RPMI7951 (cell line): ENCODE measurements at regions not wholly inside any gene's neighbourhood (a gene's known extent, or its start where the extent isn't known, plus 50 kb on each side); places are given as distances from the start of the nearest gene placed in this dataset.

Source experiments
- DNase-seq: peaks from one replicate; pipeline ENCODE4 v3.0.0-alpha.2; 2012; ENCODE audit warnings: low read depth

DNA sequence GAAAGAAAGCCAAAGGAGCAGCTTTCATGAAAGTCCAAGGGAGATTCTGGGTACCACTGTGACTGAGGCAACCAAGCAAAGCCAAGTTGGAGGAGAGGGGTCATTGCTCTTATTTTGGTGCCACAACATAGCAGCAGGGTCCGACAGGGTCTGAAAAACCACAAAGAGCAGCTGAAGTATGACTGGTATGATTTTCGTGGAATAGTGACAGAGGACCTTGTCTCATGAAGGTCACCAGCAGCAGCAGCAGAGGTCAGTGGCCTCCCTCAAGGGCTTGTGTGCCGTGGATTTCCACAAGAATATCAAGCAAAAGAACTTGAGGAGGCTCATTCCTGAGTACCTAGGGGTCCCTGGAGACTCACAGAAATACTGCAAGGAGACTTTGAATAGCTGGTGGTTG, 160.9 kb upstream of the SYT6 start:
- DNase-seq = no peak

DNA sequence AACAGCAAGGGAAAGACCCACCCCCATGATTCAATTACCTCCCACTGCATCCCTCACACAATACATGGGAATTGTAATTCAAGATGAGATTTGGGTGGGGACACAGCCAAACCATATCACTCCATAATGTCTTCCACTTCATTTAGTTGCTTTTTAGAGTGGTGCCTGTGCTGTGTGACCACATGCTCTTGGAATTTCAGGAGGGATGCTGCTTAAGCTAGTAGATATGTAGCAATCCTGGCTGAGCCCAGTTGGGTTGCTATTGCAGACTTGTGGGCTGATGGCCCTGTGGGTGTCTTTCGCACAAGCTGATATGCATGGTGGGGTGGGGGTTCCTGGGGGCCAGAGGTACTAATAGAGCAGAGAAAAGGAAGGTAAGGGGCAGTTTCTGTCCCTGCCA, 160.4 kb upstream of the SYT6 start:
- no peak for DNase-seq

DNA sequence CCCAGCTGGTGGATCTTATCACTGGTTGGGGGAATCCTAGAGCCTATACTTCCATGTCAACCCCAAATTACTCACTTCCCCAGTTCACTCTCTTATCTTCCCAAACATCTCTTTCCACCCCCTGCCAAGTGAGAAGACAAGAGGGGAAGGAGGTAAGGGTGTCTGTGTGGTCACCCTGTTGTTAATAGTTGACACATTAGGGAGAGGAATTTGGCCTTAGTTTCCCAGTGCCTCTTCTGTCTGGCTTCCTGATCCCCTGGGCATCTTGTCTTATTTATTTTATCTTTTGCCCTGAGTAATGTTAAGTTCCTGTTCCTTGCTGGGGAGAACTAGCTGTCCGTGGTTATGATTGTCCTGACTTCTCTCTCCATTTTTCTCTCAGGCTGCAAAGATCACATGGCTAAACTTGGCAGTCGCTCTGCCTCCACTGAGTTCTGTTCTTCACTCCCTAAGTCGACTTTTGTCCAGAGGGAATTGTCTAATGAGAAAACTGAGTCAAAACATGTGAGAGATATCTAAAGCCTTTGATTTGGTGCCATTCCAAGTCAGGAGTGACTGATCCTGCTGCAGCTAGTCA, 157.1 kb upstream of the SYT6 start:
- peak; percentile 32 for DNase-seq

DNA sequence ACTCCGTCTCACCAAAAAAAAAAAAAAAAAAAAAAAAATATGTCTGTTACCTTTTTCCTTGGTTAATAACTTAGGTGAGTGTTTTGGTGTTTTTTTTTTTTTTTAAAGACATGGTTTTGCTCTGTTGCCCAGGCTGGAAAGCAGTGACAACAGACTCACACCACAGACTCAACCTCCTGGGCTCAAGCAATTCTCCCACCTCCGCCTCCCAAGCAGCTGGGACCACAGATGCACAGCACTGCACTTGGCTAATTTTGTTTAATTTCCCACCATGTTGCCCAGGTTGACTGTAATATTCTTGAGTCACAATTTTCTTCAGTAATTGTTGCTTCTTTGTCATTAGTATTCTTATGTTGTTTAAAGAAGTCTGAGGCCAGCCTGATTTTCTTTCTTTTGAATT, 149.2 kb upstream of the SYT6 start:
- DNase-seq = no peak

DNA sequence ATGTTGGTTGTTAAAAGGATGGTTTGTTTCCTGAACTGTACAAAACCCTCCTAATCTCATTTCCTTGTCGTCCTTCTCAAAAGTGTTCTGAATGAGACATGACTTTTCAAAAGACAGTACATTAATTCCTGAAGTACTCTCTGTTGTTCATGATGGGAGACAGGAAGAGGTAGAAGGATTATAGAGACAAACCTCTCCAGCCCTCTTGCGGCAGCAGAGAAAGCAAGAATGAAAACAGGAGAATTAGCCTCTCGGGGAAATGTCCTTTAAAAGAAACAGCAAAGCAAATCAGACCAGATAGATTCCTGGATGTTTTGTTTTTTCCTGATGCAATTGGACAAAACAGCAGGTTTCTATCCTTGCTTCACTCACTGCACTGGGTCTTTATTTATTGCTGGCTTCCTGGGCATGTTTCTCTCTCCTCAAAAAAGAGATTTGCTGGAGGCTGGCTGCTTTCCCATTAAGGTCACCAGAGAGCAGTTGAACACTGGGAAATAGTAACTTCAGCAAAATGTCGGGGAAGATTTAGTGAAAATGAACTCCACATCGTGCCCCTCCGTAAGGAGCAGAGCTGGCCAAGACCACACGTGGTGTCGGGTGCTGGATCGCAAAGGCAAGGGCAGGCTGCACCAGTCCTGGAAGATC, 145.8 kb upstream of the SYT6 start:
- no peak for DNase-seq

DNA sequence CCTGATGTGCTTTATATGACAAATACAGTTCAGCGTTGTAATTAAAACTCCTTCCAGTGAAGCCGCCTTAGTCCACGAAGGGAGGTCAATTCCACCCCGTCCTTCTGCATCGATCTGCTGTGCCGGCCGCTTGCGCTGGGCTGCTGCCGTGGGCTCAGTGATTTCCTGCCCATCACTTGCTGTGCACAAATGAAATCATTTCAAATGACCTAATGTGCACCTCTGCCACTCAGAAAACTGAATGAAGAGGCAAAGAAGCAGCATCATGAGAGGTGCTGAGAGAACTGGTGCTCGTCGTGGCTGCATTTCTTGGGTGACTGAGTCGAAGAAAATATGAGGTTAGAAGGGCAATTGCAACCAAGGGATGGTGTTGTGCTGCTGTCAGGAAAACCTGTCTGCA, 144.3 kb upstream of the SYT6 start:
- DNase-seq = no peak

DNA sequence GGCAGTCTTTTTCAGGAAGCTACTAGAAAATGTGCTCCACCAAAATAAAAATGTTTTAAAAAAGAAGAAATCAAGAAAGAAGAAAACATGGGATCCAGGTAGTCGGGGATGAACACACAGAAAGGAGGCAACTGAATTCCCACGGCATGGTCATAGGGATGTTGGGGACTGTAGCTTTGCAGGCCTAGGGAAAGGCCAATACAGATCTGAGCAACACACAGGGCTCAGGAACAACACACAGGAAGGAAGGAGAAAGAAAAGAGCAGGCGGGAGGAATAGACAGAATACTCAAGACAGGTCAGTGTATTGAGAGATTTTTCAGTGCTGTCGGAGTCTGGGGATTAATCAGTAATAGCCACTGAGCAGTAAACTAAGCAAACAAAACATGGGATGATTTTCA, 142.7 kb upstream of the SYT6 start:
- no peak for DNase-seq

DNA sequence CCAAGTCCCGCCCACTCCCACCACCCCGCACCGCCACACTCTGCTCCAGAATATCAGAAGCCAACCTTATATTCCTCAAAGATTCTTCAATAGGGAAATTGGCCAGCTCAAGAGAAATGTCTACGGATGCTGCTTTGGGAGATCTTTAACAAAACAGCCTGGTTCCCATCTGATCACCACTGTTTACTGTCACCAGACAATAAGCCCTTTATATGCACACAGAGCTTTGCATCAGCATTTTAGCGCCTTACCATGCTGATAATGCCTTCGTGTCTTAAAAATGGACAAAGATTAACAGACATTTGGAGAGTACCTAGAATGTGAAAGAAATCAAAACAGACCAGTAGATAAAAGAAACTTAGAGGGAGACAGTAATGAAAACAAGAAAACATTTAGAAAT, 141.7 kb upstream of the SYT6 start:
- DNase-seq = no peak

DNA sequence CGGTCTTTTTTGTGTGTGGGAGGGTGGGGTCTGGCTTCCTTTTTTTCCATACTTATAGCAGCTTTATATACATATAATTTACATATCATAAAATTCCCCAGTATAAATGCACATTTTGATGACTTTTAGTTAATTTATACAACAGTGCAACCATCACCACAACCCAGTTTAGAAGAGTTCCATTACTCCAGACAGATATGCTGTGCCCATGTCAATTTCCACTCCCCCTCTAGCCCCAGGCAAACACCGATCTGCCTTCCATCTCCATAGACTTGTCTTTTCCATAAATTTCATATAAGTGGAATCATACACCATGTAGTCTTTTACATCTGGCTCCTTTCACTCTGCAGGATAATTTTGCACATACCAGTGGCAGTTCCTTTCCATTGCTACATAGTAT, 139.2 kb upstream of the SYT6 start:
- no peak for DNase-seq

DNA sequence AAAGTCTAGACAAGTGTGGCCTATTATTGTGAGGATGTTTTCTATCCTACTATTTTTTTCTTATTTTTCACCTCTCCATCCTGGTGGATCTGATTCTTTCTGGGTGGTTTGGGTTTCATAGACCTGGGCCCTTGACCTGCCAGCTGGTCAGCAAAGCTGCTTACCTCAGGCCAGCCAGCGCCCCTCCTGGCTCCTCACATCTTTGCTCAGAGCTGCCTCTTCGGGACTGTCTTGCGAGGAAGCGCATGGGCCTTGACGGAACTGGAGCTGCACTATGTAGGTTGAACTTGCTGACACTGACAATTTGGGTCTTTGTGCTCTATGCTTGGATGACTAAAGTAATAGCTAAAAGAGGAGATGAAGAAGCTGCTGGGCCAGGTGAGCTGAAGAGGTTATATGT, 138.5 kb upstream of the SYT6 start:
- no peak for DNase-seq

DNA sequence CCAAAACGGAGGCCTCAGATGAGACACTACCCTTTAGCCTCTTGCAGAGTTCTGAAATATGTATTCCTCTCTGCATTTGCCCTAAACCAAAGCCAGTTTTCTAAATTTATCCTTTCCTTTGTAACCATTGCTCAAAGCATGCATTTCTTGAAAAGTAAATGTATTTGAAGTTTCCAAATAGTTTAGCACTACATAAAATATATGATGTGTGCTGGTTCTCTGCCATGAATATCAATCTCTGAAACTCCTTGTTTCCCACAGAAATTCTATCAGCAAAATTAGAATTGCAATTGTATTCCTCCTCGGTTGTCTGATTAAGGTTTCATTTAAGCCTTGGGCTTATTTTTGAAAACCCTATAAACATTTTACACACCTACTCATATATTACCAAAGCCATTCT, 137.1 kb upstream of the SYT6 start:
- no peak for DNase-seq

DNA sequence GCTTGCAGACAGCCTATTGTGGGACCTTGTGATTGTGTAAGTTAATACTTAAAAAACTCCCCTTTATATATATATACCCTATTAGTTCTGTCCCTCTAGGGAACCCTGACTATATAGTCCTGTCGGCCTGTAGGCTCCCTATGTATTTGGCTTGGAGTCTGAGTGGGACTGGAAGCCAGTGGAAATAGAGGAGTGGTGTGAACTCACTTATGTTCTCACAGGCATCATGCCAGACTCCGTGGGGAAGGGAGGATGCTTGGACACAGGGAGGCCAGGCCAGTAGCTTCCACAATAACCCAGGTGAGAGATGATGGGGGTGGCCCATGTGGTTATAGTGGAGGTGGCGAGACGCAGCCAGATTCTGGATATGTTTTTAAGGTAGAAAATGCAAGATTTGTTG, 136.7 kb upstream of the SYT6 start:
- no peak for DNase-seq

DNA sequence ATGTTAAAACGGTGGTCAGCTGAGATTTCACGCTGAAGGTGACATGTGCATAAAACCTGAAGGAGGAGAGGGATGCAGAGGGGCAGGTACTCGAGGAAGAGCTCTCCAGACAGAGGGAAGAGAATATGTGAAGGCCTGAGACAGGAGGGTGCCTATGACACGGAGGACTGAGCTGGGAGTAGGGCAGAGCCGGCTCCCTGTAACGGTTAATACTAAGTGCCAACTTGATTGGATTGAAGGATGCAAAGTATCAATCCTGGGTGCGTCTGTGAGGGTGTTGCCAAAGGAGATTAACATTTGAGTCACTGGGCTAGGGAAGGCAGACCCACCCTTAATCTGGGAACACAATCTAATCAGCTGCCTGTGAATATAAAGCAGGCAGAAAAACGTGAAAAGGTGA, 136.2 kb upstream of the SYT6 start:
- no peak for DNase-seq

DNA sequence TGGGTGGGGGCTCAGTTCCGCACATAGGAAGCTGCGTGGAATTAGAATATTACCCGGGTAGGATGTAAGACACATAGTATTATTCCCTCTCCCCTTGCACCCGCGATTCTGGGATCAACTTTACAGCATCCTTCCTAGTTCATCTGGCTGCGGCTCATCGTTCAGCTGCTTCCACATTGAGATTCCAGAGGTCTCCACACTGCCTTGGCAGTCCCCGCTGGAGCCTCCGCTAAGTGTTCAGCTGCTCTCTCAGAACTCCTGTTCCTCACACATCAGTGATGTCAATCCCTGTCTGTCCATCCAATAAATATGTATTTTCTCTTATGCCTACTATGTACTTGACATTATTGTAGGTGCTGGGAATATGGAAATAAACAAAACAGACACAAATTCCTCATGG, 135.6 kb upstream of the SYT6 start:
- no peak for DNase-seq

DNA sequence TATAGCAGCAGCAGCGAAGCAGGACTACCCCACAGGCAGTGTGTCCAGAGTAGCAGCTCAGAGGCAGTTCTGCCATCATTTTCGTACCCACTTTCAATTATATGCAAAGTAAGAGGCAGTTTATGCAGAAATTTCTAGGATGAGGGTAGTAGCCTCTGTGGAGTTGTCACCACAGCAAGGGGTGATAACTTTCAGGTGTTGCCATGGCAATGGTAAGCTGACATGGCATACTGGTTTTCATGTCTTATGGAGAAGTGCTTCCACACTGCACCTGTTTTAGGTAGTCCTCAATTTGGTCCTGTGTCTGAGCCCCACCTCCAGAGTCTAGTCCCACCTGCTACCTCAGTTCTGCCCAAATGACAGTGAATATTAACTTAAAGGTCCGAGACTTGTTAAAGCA, 133.3 kb upstream of the SYT6 start:
- no peak for DNase-seq

DNA sequence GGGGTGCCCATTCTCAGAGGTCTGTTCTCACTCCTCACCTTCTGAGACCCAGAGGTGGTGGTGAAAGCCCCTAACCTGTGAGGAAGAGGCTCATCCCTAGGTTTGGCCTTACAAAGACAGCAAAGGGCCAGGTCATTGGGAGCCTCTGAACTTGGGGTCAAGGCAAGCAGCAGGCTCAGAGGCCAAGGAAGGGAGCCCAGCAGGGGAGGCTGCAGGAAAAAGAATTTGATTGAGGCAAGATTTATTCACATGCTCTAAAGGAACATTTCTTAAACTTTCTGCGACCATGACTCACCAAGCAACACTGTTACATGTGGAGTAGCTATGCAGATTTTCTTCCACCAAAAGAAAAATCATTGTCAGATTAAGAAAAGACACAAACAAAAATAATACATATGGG, 132.5 kb upstream of the SYT6 start:
- DNase-seq = no peak

DNA sequence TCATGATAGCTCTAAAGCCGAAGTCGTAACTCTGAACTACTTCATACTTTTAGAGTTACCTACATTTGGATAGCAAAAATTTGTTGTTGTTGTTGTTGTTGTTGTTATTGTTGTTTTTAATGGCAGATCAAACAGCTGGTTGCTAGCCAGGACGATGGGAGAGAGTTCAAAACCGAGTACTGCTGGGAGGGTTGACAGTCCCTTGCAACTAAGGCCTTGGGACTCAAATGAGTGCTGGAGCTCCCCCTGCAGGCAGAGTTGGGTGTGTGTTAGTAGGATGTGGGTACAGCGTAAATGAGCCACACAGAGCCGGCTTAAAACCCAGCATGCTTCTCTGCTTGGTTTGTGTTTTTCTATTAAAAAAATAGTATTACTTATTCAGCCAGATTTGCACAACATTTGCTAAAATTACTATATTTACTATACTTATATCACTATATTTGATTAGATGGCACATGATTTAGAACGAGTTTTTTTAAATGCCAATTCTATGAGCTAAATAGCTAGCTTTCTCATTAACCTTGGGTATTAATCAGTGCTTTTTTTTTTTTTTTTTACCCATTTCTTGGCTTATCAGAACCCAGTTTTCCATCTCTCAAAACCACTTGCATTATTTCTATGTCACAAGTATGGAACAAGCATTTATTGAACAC, 129.2 kb upstream of the SYT6 start:
- DNase-seq = peak; percentile 79

DNA sequence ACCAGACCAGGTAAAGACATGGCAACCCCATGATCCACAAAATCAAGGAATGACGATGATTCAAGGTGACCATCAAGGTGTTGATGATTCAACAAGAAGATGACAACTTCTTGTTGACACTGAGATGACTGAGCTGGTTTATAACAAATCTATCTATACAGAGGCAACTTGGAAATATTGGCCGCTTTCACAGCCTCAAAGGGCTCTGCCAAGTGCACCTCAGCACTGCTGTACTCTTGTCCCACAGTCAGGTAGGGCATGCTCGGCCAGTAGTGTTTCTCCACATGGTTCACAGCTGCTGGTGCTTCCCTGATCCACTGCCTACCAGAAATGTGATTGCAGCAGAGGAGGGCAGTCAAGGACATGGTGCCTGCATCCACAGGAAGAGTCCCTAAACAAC, 125.2 kb upstream of the SYT6 start:
- DNase-seq = no peak

DNA sequence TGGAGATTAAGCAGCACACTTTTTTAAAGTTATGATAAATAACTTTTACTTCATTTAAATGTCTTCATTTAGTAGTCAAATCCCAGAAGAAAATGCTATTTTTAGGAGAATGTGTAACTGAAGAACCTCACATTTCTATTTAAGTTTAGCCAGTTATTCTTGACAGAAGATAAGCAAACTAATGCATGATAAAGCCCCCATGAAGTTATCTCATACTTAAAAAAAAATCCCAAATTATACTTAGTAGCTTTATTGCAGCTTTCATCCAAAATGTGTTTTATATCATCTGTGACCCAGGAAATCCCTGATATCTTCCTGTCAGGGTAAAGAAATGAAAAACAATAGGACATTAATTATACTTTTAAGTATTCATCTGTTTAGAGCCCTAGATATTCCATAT, 124.8 kb upstream of the SYT6 start:
- DNase-seq = no peak

DNA sequence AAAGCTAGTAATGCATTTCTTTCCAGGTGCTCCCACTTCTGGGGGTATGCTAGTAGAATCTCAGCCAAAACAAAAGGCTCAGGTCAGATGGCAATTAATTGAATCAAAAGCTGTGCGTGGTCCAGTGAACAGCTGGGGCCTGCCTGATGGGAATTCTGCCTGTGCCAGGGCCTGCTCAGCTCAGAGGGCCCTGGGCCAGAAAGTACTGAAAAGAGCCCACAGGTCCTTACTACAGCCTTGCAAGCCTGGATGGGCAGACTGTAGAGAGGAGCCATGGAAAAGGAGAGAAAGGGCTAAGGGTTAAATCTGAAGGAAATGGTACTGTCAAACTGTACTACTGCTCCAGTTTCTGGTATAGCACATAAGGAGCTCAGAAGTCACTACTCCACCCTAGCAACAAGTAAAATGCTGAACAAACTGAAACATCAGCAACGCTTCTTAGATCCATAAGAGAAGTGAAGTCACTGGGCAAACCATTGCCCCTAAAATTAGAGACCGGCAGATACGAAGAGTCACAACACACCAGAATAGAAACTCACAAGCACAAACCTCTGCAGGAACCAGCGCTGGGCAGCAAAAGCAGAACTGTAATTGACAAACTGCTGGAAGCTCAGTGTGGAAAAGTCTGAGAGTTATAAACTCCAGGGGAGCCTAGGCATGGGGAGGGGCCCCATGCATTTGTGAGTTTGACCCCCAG, 121.1 kb upstream of the SYT6 start:
- DNase-seq = no peak

DNA sequence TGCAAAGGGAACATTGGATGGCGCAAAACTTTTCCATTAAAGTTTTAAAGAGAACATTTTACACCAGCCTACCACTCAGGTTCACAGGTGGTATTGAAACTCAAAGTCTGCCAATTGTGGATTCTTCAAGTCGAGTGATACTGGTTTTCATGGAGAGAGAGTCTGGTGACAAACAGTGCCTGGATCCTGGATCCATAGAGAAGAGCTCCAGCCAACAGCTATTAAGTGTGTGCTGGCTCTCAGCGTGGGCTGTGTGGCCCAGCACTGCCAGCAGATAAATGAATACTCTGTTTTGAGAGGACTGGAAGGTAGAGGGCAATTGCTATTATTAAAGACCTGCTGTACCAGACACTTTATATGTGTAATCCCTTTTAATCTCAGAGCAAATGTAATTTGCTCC, 118.9 kb upstream of the SYT6 start:
- DNase-seq = no peak

DNA sequence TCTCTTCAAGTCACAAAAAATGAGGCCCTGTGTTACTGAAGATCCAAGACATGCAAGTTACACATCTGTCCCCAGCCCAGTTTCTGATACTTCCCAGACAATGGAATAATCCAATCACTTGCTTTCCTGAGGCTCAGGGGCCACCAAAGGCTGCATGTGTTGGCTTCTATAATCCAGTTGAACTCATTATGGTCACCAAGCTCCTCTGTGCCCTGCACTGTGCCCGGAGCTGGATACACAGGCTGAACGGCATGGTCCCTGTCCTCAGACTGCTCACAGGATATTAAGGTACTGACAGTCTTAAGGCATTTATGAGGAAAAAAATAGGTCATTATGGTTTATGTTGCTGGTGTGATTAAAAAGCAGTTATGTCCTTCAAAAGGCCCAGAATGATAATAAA, 117.0 kb upstream of the SYT6 start:
- DNase-seq = no peak

DNA sequence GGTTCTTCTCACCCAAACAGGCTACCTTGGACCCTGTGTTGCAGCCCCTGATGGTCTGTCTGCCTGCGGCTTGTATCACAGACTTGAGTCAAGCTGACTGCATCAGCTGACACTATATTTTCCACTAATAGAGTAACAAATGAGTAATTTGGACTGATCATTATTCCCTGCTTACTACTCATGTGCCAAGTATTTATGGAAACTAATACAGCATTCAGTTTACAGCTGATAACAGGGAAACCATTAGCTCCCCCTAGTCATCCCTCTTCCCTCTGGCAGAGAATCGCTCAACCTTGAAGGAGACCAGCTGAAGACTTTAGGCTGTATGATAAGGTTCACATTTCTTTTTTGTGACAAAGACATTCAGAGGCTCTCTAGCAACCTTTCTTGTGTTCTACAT, 116.6 kb upstream of the SYT6 start:
- no peak for DNase-seq
